AG09319 (cell line): ENCODE measurements at regions not wholly inside any gene's neighbourhood (a gene's known extent, or its start where the extent isn't known, plus 50 kb on each side); places are given as distances from the start of the nearest gene placed in this dataset.
"Not testable (repeated sequence)": the region's sequence is repeated elsewhere in the genome, so short reads cannot be mapped to it uniquely, and the experiment has no call there.

Source experiments
- DNase-seq: peaks from one replicate; pipeline ENCODE4 v3.0.0-alpha.2; 2010; ENCODE audit warnings: low read depth; ENCODE audit errors: extremely low read depth
- TF ChIP-seq, protein P1 (sequence below): IDR thresholded peaks from 2 replicates; pipeline ENCODE4 v1.5.1; 2011; ENCODE audit warnings: low read depth, mild to moderate bottlenecking, inconsistent platforms, low read length, moderate library complexity

DNA sequence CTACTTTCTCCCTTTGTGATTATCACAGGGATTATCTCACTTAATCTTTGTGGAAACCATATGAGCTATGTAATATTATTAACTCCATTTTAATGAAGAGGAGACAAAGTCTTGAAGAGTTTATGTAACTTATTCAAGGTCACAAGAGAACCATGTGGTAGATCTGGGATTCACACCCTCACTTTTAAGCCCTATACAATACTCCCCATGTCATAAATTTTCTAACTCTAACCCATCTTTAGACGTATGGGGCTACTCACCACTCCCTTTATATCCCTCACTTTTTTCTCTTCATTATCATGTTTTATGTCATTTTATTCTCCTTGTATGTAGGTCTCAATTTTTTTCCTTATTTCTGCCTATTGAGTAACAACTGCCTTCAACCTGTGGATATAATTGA is 126.4 kb upstream of the AHI1 start:
- TF ChIP-seq, protein P1, sequence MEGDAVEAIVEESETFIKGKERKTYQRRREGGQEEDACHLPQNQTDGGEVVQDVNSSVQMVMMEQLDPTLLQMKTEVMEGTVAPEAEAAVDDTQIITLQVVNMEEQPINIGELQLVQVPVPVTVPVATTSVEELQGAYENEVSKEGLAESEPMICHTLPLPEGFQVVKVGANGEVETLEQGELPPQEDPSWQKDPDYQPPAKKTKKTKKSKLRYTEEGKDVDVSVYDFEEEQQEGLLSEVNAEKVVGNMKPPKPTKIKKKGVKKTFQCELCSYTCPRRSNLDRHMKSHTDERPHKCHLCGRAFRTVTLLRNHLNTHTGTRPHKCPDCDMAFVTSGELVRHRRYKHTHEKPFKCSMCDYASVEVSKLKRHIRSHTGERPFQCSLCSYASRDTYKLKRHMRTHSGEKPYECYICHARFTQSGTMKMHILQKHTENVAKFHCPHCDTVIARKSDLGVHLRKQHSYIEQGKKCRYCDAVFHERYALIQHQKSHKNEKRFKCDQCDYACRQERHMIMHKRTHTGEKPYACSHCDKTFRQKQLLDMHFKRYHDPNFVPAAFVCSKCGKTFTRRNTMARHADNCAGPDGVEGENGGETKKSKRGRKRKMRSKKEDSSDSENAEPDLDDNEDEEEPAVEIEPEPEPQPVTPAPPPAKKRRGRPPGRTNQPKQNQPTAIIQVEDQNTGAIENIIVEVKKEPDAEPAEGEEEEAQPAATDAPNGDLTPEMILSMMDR, result no peak
- DNase-seq, result no peak

DNA sequence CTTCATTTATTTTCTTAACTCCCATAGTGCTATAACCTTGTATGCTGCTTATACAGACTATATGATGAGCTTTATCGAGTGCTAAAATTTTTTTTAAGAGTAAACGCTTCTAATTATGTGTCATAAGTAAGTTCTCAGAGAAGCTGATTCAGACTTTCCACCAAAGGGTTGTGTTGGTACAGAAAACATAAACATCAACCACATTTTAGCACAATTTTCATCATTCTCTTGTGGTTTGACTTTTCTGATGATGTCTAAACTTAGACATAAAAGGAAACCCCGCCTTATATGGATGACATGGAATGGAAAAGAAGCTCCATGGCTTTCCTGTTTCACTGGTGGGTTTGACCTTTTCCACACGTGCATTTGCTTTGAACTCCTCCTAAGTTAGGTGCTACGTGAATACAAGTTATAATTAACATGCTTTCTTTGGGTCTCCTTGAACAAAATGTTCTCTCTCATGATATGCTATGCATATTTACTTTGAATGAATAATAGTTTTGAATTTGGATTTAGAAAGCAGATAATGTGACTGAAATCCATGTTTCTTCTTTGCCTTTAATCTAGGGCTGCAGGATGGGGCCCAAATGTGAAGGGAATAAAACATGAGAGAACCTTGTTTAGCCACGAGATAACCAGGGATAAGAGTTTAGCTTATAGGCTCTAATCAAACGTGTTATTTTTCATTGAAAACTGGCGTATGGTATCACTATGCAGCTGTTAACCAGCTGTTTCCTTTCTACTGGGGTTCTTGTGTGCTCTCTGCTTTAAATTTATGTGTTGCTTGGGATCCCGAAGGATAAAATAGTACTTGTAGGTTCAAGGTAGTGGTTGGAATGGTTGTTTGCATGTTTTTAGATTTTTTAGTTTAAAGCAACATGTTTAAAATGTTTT is 127.1 kb upstream of the AHI1 start:
- TF ChIP-seq, protein P1, result no peak
- no peak for DNase-seq

DNA sequence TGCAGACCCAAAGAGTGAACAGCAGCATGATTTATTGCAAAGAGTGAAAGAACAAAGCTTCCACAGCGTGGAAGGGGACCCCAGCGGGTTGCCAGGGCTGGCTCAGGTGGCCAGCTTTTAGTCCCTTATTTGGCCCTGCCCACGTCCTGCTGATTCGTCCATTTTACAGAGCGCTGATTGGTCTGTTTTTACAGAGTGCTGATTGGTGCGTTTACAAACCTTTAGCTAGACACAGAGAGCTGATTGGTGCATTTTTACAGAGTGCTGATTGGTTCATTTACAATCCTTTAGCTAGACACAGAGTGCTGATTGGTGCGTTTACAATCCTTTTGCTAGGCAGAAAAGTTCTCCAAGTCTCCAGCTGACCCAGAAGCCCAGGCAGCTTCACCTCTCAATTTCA is 128.5 kb upstream of the AHI1 start:
- not testable (repeated sequence) for DNase-seq

DNA sequence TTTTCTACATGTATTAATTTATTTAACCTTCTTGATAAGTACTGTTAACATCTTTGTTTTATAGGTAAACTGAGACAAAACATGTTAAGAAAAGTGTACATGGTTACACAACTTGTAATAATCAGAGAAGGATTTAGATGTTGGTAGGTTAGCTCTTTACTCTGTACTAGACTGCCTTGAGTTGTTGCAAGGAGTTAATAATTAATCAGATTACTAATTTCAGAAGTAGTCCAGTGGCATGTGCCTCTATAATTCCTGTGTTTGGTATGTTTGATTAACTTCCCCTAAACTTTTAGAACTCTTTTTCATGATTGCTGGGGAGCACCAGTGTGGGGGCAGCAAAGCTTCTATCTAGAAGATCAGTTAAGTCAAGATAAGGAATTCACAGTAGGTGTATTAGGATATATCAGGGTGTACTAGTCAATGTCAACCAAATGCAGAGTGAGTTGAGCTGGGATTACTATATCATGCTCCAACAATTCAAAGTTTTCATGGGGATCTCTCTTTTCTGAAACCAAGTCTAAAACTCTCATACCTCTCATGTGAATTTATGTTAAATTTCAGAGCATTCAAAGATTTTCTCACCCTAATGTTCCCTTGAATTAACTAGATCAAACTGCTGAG is 129.7 kb upstream of the AHI1 start:
- TF ChIP-seq, protein P1, result no peak
- no peak for DNase-seq

DNA sequence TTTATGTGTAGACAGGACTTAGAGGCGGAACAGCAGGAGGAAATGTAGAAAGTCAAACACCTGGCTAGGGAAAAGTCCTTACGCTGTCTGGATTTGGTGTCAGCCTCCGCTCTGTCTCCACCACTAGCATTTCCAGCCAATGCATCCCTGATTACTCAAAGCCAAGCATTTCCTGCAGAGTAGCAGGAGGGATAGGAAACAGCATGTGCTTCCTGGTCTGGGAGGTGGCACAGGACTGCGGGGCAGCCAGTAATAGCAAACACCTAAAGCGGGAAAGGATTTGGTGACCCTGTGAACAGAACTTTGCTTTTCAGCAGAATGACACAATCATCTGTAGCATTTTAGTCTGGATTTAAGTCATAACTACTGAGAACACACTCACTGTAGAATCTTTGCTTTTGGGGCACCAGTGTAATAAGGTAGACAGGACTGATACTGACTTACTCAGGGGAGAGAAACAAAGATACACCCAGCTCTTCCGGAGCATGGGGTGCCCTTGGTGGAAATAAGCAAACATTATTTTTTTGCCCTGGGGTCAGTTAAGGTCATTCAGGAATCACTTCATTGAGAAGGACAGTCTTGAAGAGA is 133.3 kb upstream of the AHI1 start:
- no peak for DNase-seq

DNA sequence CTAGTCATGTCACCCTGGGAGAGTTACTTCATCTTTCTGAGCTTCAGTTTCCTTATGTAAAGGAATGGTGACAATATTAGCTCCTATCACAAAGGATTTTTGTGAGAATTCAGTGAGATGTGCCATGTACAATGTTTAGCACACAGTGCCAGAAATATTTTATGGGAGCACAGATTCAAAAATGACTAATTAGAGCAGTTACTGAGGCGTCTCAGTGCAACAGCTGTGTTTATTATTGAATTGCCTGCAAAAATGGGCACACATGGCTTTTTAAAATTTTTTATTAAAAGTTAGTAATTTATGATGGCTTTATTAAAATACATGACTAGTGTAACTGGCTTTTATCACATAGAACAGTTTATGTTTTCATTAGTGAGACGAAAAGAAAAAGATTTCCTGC is 134.3 kb upstream of the AHI1 start:
- DNase-seq, result no peak
- TF ChIP-seq, protein P1, result no peak

More for the DNA sequence above, 133.3 kb upstream of the AHI1 start:
- TF ChIP-seq, protein P1, result no peak

DNA sequence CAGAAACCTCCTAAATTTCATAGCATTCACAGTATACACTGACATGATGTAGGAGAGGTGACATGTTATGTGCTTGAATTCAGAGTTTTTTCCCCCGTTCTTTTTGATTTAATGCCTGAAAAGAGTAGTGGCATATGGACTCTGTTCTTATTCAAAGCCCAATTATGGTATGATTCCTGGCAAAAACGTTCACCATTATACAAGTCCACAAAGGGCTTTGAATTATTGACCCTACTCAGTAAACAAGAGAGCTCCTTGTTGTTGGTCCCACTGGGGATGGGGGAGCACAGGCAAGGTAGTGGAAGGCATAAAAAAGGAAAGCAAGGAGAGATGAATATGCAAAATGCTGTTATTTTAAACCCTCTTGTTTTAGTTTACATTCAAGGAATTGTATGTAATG is 136.0 kb upstream of the AHI1 start:
- DNase-seq, result no peak
- TF ChIP-seq, protein P1, result no peak
